Osteocyte (in vitro differentiated cells): ENCODE measurements at regions not wholly inside any gene's neighbourhood (a gene's known extent, or its start where the extent isn't known, plus 50 kb on each side); places are given as distances from the start of the nearest gene placed in this dataset.

Experiments
- DNase-seq: peaks from one replicate; pipeline ENCODE4 v3.0.0; 2021; ENCODE audit warnings: mixed read lengths; ENCODE audit not compliant: unreplicated experiment; ENCODE audit errors: extremely low spot score
- H3K27ac Mint-ChIP-seq: one replicate; pipeline ENCODE4 v1.8.0; 2021; ENCODE audit warnings: mild to moderate bottlenecking, mixed read lengths; ENCODE audit not compliant: unreplicated experiment
- H3K27me3 Mint-ChIP-seq: one replicate; pipeline ENCODE4 v1.8.0; 2021; ENCODE audit warnings: mixed read lengths; ENCODE audit not compliant: unreplicated experiment
- H3K36me3 Mint-ChIP-seq: one replicate; pipeline ENCODE4 v1.8.0; 2021; ENCODE audit warnings: mixed read lengths; ENCODE audit not compliant: unreplicated experiment
- H3K4me1 Mint-ChIP-seq: one replicate; pipeline ENCODE4 v1.8.0; 2021; ENCODE audit warnings: mixed read lengths; ENCODE audit not compliant: unreplicated experiment
- H3K4me3 Mint-ChIP-seq: one replicate; pipeline ENCODE4 v1.8.0; 2021; ENCODE audit warnings: mild to moderate bottlenecking, moderate library complexity, mixed read lengths; ENCODE audit not compliant: unreplicated experiment
- H3K9me3 Mint-ChIP-seq: one replicate; pipeline ENCODE4 v1.8.0; 2021; ENCODE audit warnings: mixed read lengths; ENCODE audit not compliant: unreplicated experiment
- CTCF ChIP-seq: fragments of 200-600 bp; sonication (generic); IDR thresholded peaks from 2 replicates; pipeline ENCODE4 v1.5.0; 2021; ENCODE audit warnings: antibody characterized with exemption, mild to moderate bottlenecking, moderate library complexity

DNA sequence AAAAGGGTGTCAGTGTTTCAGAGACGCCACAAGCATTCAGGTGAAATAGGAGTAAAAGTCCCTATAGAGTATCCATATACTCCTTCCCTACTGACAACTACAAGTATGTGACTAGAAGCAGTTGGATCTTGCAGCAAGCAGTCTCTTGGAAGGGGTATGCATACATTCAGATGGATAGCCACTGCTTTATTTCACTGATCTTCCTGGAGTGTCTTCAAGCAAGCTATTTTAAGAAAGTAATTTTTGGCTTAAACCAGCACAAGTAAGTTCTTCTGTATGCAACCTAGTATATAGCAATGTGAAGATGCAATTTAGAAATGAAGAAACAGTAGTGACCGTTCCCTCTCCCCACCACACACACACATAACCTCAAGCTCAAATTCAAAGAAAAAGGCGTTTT, 446.8 kb upstream of the CDH18 start:
- Mint-ChIP-seq H3K27me3 (no peaks in the 10 kb centered on the region), H3K27ac (no peak overlapping the region), H3K36me3 (no peaks in the 10 kb centered on the region), H3K4me1 (no peaks in the 10 kb centered on the region), H3K4me3 (no peak overlapping the region), H3K9me3 (no peaks in the 10 kb centered on the region)
- no peak for DNase-seq
- no peak for TF ChIP-seq CTCF

- no peak for TF ChIP-seq CTCF
- Mint-ChIP-seq H3K9me3 (no peaks in the 10 kb centered on the region), H3K27ac (no peak overlapping the region), H3K4me1 (no peaks in the 10 kb centered on the region), H3K36me3 (no peaks in the 10 kb centered on the region), H3K27me3 (no peaks in the 10 kb centered on the region), H3K4me3 (no peak overlapping the region)
- no peak for DNase-seq
These were observed 433.1 kb upstream of the CDH18 start for GRCh38 chr5:20420991-20421595.
